DND-41 (cell line): ENCODE measurements at regions not wholly inside any gene's neighbourhood (a gene's known extent, or its start where the extent isn't known, plus 50 kb on each side); places are given as distances from the start of the nearest gene placed in this dataset.

Experiments
- CTCF ChIP-seq: IDR thresholded peaks from 2 replicates; pipeline ENCODE4 v1.5.1; 2012; ENCODE audit warnings: borderline replicate concordance, low read length, moderate library complexity, mild to moderate bottlenecking; ENCODE audit not compliant: poor library complexity, severe bottlenecking; ENCODE audit errors: extremely low read depth
- EZH2 ChIP-seq: IDR thresholded peaks from 3 replicates; pipeline ENCODE4 v1.6.1; 2012; ENCODE audit warnings: borderline replicate concordance, low read depth, mild to moderate bottlenecking, moderate library complexity, low read length, inconsistent platforms; ENCODE audit not compliant: severe bottlenecking

GRCh38 chr6:3638662-3639061 is 112.9 kb downstream of the PXDC1 start:
- no peak for TF ChIP-seq CTCF
- TF ChIP-seq EZH2, result no peak
